NCI-H524 (cell line): ENCODE measurements at regions not wholly inside any gene's neighbourhood (a gene's known extent, or its start where the extent isn't known, plus 50 kb on each side); places are given as distances from the start of the nearest gene placed in this dataset.
"Not testable (repeated sequence)": the region's sequence is repeated elsewhere in the genome, so short reads cannot be mapped to it uniquely, and the experiment has no call there.

Experiments
- DNase-seq, 2 experiments: peaks; one replicate each; lab custom pipeline; 2025; lab: John Stamatoyannopoulos, UW

DNA sequence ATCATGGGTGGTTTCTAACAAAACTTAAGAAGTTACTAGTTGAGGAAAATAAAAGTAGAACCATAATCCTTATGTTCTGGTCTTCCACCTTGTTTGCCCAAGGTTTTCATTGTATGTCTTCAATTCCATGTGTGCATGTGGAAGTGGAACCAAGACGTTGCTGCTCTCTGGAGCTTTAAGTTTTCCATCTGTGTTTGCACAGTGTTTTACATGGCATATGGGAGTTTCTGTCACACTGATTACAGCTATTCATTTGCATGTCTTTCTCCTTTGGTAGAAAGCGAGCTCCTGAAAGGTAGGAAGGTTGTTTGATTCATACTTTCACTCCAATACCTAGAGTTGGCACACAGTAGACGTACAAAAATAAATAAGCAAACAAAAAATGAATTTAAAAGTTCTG lies 112.6 kb upstream of the LUZP2 start:
- no peak for DNase-seq

DNA sequence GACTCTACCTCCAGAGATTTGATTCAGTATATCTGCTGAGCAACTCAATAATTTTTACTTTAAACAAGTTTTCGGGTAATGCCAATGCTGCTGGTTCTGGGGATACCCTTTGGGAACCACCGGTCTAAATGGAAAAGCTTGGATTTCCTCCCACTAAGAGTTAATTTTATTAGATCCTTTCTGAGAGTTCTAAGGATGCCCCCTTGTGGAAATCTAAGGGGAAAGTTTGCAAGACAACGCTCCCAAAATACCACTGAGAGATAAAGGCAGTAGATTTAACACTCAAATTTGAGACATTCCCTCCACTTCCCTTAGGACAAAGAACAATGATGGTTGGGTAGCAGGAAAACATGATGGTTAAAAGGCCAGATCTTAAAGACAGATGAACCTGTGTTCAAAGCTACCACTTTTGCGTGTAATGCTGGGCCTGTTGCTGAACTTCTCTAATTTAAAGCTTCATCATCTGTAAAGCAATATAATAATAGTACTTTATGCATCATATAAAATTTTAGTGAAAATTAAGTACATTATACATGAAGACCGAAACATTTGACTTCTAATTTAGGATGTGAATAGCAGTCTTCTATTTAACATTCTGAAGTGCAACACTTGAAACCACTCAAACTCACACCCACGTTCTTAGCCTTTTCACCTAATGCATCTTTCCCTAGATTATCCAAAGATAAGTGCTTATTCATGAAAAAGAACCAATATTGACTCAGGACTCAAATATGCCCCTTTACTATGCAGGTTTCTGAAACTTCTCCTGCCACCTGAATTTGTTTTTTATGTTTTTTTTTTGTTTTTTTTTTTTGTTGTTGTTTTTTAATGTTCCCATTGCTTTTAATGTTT lies 110.1 kb upstream of the LUZP2 start:
- no peak for DNase-seq

DNA sequence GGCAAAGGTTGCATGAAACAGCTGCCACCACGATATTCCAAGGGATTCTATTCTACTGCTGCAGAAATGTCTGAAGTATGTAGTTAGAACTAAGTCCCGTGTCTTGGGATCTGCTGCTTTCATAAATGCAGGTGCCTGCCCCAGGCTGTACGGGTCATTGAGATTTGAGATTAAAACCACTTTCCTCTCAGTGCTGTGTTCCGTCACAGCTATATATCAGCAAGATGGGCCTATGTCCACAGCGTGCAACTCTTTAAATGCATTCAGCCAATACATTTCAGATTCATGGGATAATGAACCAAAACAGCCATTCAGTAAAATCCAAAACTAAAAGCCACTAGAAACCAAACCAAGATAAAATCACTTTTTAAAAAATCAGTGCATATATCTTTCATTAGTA lies 107.3 kb upstream of the LUZP2 start:
- no peak for DNase-seq

- no peak for DNase-seq
These were observed 106.8 kb upstream of the LUZP2 start for GRCh38 chr11:24390016-24390415.

DNA sequence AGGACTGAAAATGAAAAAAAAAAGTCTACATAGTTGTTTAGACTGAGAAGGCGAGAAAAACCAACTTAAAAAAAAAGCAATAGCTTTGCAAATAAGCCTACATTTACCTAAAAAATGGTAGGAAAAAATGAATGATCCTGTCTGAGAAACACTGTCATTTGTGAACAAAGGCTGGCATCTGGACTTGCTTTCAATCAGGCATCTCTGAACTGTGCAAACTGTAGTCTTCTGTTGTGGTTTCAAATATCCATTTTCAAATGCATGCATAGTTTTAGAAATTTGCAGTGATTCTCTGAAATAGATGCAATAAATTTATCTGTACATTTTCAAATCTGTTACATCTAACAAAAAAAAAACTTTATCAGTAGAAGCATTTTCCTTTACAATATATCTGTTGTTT lies 106.1 kb upstream of the LUZP2 start:
- DNase-seq, result no peak

DNA sequence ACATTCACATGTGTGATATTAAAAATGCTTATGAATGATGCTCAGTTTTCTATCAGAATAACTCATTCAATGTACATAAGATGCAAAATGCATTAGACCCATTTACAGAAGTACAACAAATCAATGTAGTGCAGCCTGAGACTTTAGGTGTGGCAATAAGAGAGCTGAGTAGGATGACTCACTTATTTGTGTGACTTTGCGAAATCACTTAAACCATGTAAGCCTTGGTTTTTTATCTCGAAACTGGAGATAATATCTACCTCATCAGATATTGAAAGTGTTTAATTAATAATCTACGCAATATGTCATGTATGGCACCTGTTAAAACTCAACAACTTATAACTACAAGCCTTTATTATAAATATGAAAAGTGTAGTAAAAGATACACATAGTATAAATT lies 105.7 kb upstream of the LUZP2 start:
- no peak for DNase-seq

GRCh38 chr11:24400059-24400665 lies 96.7 kb upstream of the LUZP2 start:
- no peak for DNase-seq

- DNase-seq, result no peak
These were observed 90.5 kb upstream of the LUZP2 start for GRCh38 chr11:24406389-24406788.

DNA sequence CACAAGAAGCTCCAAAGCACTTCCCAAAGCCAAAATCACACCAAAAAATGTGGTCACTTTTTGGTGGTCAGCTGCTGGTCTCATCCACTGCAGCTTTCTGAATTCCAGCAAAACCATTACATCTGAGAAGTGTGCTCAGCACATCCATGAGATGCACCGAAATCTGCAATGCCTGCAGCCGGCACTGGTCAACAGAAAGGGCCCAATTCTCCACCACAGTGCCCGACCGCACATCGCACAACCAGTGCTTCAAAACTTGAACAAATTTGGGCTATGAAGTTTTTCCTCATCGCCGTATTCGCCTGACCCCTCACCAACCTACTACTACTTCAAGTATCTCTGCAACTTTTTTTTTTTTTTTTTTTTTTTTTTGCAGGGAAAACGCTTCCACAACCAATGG lies 89.9 kb upstream of the LUZP2 start:
- DNase-seq, result no peak

DNA sequence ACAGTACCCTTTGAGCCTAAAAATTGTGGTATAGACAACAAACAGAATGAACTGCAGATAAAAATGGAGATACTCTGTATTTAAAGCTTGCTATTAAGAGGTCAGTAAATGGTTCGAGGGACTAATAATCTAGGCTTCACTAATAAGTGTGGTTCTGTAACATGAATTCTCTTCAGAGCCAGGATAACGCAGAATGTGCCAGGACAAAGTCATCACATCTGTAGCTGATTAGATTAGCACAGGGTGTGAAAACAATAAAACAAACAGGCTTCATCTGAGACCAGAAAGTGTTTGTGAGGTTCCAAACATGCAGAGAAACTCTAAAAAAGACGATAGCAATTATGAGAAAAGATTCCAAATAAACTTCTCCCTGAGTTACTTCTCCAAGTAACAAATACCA lies 89.1 kb upstream of the LUZP2 start:
- DNase-seq, result no peak

- no peak for DNase-seq
These were observed 88.7 kb upstream of the LUZP2 start for GRCh38 chr11:24408202-24408601.

DNA sequence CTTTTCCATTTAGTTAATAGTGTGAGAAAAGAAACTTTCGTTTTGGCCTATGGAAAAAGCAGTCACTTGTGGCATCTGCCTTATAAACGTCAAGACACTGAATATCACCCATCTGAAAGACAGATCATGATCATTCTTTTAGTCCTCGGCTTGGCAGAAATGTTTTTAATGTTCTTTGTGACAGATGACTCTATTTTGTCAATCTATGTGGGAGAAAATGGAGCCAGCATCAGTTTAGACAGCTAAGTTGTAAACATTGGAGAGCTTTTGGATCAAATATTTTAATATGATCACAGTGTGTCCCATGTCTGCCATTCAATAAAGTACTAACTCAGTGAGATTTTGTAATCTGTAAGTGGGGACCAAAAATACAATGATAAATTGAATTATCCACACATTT lies 85.1 kb upstream of the LUZP2 start:
- DNase-seq, result no peak

- DNase-seq, result no peak
These were observed 84.1 kb upstream of the LUZP2 start for GRCh38 chr11:24412722-24413121.

DNA sequence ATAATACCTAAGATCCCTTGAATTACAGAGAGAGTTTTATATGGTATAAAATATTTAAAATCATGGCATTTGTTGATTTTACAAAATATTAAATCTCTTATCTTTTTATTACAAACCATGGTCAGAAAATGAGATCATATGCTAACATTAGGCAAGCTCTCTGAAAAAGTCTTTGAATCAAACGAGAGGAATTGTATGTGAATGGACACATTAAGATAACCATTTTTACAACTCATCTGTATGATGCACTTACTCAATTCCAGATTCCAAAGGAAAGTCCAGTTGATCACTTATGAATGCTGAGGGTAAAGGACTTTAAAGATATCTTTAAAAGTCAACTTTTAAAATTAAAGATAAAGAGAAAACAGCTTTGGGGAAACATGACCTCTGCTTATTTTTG lies 83.5 kb upstream of the LUZP2 start:
- no peak for DNase-seq

DNA sequence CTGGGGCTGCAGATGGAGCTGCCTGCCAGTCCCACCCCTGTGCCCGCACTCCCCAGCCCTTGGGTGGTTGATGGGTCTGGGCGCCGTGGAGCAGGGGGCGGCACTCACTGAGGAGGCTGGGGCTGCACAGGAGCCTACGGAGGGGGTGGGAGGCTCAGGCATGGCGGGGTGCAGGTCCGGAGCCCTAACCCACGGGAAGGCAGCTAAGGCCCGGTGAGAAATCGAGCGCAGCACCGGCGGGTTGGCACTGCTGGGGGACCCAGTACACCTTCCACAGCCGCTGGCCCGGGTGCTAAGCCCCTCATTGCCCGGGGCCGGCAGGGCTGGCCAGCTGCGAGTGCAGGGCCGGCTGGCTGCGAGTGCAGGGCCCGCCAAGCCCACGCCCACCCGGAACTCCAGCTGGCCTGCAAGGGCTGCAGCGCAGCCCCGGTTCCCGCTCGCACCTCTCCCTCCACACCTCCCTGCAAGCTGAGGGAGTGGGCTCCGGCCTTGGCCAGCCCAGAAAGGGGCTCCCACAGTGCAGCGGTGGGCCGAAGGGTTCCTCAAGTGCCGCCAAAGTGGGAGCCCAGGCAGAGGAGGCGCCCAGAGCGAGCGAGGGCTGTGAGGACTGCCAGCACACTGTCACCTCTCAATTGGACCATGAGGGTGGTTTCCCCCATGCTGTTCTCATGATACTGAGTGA lies 80.8 kb upstream of the LUZP2 start:
- not testable (repeated sequence) for DNase-seq

- no peak for DNase-seq
These were observed 75.1 kb upstream of the LUZP2 start for GRCh38 chr11:24421766-24422165.

- no peak for DNase-seq
These were observed 74.5 kb upstream of the LUZP2 start for GRCh38 chr11:24422376-24422775.

- no peak for DNase-seq
These were observed 59.7 kb upstream of the LUZP2 start for GRCh38 chr11:24437123-24437522.
